ENCODE measurements at regions not wholly inside any gene's neighbourhood (a gene's known extent, or its start where the extent isn't known, plus 50 kb on each side); places are given as distances from the start of the nearest gene placed in this dataset.
"Not testable (repeated sequence)": the region's sequence is repeated elsewhere in the genome, so short reads cannot be mapped to it uniquely, and the experiment has no call there.

GRCh38 chr3:24689353-24689752 lies 194.7 kb upstream of the THRB start:
- Histone ChIP-seq H3K9me3 (ENCODE audit: insufficient read depth, low read depth) (no peaks in the 10 kb centered on the region), H3K36me3 (ENCODE audit: low read depth) (no peaks in the 10 kb centered on the region), H3K27me3 (ENCODE audit: insufficient read depth, low read depth) (no peaks in the 10 kb centered on the region), H3K4me1 (replicated peaks; ENCODE audit: insufficient read depth) (peaks cover 7% of the 10 kb centered on the region; the same call in 1 of the 2 replicates), H3K79me2 (ENCODE audit: low read depth) (no peaks in the 10 kb centered on the region), H3K4me2 (no peak overlapping the region), H2AFZ (no peak overlapping the region), H3F3A (ENCODE audit: insufficient read depth, low read depth) (no peaks in the 10 kb centered on the region), H3K27ac (no peak overlapping the region), H3K9me2 (ENCODE audit: insufficient read depth) (no peaks in the 10 kb centered on the region), H4K20me1 (ENCODE audit: insufficient read depth) (no peaks in the 10 kb centered on the region), H3K4me3 (no peak overlapping the region)
- TF ChIP-seq EZH2 (IDR thresholded peaks at IDR 0.05; ENCODE audit: low read depth), result no peak
- TF ChIP-seq CTCF (conservative IDR thresholded peaks at IDR 0.05), result no peak
- DNase-seq, result no peak
- intact Hi-C loops (cut with micrococcal nuclease; ENCODE audit: unreplicated experiment), result loop anchor here (10.0 kb wide), 1 partner anchor 545 kb away; no protein-coding TSS in a partner anchor
- CTCF ChIA-PET, result no interaction called here
- POLR2A ChIA-PET (ENCODE audit: unreplicated experiment), result interaction anchor here (0.6 kb wide), 1 partner anchor 446 kb away, joined by 3 read pairs; no protein-coding TSS in a partner anchor
- no TSS peak for BruUV-seq (replicated peaks)

DNA sequence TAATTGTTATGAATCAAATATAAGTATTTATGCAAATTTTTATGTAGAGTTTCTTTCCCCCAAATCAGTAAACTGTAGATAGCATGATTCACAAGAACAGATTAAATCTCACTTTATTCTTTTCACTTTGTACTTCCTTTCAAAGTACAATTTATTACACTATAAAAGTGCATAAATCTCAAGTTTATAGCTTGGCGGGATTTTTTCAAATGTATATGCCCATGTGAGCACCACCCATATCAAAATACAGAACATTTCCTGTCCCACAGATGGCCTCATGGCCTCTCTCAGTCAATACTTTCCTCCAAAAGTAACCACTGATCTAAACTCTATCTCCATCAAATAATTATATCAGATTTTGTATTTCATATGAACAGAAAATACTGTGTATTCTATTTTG lies 196.1 kb upstream of the THRB start:
- Histone ChIP-seq H3K36me3 (ENCODE audit: low read depth) (no peaks in the 10 kb centered on the region), H3F3A (ENCODE audit: insufficient read depth, low read depth) (no peaks in the 10 kb centered on the region), H3K27me3 (ENCODE audit: insufficient read depth, low read depth) (no peaks in the 10 kb centered on the region), H3K4me1 (replicated peaks; ENCODE audit: insufficient read depth) (peaks cover 7% of the 10 kb centered on the region; the same call in 1 of the 2 replicates), H3K27ac (no peak overlapping the region), H3K4me2 (no peak overlapping the region), H3K9me2 (ENCODE audit: insufficient read depth) (no peaks in the 10 kb centered on the region), H3K4me3 (no peak overlapping the region), H3K9me3 (ENCODE audit: insufficient read depth, low read depth) (no peaks in the 10 kb centered on the region), H2AFZ (no peak overlapping the region), H3K79me2 (ENCODE audit: low read depth) (no peaks in the 10 kb centered on the region), H4K20me1 (ENCODE audit: insufficient read depth) (no peaks in the 10 kb centered on the region)
- CTCF ChIA-PET, result no interaction called here
- TF ChIP-seq EZH2 (IDR thresholded peaks at IDR 0.05; ENCODE audit: low read depth), result no peak
- TF ChIP-seq CTCF (conservative IDR thresholded peaks at IDR 0.05), result no peak
- no TSS peak for BruUV-seq (replicated peaks)
- intact Hi-C loops (cut with micrococcal nuclease; ENCODE audit: unreplicated experiment), result no loop called here
- POLR2A ChIA-PET (ENCODE audit: unreplicated experiment), result interaction anchor here (0.7 kb wide), 1 partner anchor 588 kb away, joined by 6 read pairs; no protein-coding TSS in a partner anchor
- DNase-seq, result no peak

GRCh38 chr3:24699078-24699477 lies 204.4 kb upstream of the THRB start:
- H3K79me2 ChIP-seq (ENCODE audit: low read depth); H3F3A ChIP-seq (ENCODE audit: insufficient read depth, low read depth); H3K27me3 ChIP-seq (ENCODE audit: insufficient read depth, low read depth); H3K4me3 ChIP-seq; H4K20me1 ChIP-seq (ENCODE audit: insufficient read depth); H3K9me3 ChIP-seq (ENCODE audit: insufficient read depth, low read depth); H2AFZ ChIP-seq; H3K36me3 ChIP-seq (ENCODE audit: low read depth); H3K4me1 ChIP-seq (replicated peaks; ENCODE audit: insufficient read depth); H3K4me2 ChIP-seq; BruUV-seq (replicated peaks); CTCF ChIA-PET; intact Hi-C loops (cut with micrococcal nuclease; ENCODE audit: unreplicated experiment); H3K27ac ChIP-seq; DNase-seq; H3K9me2 ChIP-seq (ENCODE audit: insufficient read depth): not testable (repeated sequence)
- POLR2A ChIA-PET (ENCODE audit: unreplicated experiment), result interaction anchor here (0.6 kb wide), 1 partner anchor 728 kb away, joined by 3 read pairs; no protein-coding TSS in a partner anchor

- ChIA-PET CTCF (no interaction called here), POLR2A (ENCODE audit: unreplicated experiment) (no interaction called here)
- Histone ChIP-seq H3K4me2 (no peak overlapping the region), H4K20me1 (ENCODE audit: insufficient read depth) (no peaks in the 10 kb centered on the region), H3K36me3 (ENCODE audit: low read depth) (no peaks in the 10 kb centered on the region), H3K79me2 (ENCODE audit: low read depth) (no peaks in the 10 kb centered on the region), H3K4me3 (no peak overlapping the region), H2AFZ (no peak overlapping the region), H3F3A (ENCODE audit: insufficient read depth, low read depth) (no peaks in the 10 kb centered on the region), H3K27ac (0 out of 2 replicates have a peak overlapping the region, but pooled peaks have one; percentile 2), H3K27me3 (ENCODE audit: insufficient read depth, low read depth) (no peaks in the 10 kb centered on the region), H3K9me2 (ENCODE audit: insufficient read depth) (no peaks in the 10 kb centered on the region), H3K9me3 (ENCODE audit: insufficient read depth, low read depth) (no peaks in the 10 kb centered on the region; the same call in 1 of the 2 replicates), H3K4me1 (replicated peaks; ENCODE audit: insufficient read depth) (peaks cover 5% of the 10 kb centered on the region)
- BruUV-seq (replicated peaks), result no TSS peak
- peak; percentile 7 to 88 for DNase-seq
- intact Hi-C loops (cut with micrococcal nuclease; ENCODE audit: unreplicated experiment), result loop anchor here (2.0 kb wide), 1 partner anchor 20 kb away; no protein-coding TSS in a partner anchor
- TF ChIP-seq CTCF (conservative IDR thresholded peaks at IDR 0.05) (no peak), EZH2 (IDR thresholded peaks at IDR 0.05; ENCODE audit: low read depth) (no peak)
Observed at GRCh38 chr3:24704496-24704895, 209.8 kb upstream of the THRB start.

Data from PC-9 (cell line).